ENCODE measurements at regions not wholly inside any gene's neighbourhood (a gene's known extent, or its start where the extent isn't known, plus 50 kb on each side); places are given as distances from the start of the nearest gene placed in this dataset.
"Not testable (repeated sequence)": the region's sequence is repeated elsewhere in the genome, so short reads cannot be mapped to it uniquely, and the experiment has no call there.

DNA sequence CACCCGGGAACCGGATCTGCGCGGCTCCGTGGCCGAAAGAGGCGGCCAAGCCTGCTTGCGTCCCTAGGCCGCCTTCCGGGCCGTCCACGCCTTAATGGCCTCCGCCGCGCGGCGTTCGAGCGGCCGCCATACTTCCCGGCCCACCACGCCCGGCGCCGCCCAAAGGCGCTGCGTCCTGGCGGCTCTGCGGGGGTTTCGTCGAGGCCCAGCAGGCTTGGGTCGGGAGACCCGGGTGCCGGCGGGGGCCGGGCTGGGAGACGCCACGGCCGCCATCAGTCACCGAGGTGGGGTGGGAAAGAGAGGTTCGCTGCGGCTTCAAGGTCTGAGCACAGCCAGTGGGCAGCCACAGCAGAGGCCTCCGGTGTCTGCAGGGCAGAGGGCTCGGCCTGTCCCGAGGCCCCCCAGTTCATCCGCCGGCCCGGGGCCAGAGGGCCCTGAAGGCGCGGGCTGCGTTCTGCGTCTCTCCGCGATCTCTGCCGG, 545.8 kb upstream of the CDH10 start:
- no peak for ATAC-seq

GRCh38 chr5:25181249-25181648, 536.5 kb upstream of the CDH10 start:
- Histone ChIP-seq H3K9me3 (peaks cover 0 to 19% of the 10 kb centered on the region in 2 donors), H3K27ac (no peak overlapping the region), H3K4me3 (no peak overlapping the region), H3K4me1 (no peaks in the 10 kb centered on the region), H3K36me3 (no peaks in the 10 kb centered on the region), H3K27me3 (no peaks in the 10 kb centered on the region)
- ATAC-seq (no peak), DNase-seq (peak in 1 of 4 donors; percentile 21)
- intact Hi-C loops (cut with DNase I), result no loop called here
- TF ChIP-seq, protein P1, sequence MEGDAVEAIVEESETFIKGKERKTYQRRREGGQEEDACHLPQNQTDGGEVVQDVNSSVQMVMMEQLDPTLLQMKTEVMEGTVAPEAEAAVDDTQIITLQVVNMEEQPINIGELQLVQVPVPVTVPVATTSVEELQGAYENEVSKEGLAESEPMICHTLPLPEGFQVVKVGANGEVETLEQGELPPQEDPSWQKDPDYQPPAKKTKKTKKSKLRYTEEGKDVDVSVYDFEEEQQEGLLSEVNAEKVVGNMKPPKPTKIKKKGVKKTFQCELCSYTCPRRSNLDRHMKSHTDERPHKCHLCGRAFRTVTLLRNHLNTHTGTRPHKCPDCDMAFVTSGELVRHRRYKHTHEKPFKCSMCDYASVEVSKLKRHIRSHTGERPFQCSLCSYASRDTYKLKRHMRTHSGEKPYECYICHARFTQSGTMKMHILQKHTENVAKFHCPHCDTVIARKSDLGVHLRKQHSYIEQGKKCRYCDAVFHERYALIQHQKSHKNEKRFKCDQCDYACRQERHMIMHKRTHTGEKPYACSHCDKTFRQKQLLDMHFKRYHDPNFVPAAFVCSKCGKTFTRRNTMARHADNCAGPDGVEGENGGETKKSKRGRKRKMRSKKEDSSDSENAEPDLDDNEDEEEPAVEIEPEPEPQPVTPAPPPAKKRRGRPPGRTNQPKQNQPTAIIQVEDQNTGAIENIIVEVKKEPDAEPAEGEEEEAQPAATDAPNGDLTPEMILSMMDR (IDR thresholded peaks at IDR 0.05), result no peak

More for the DNA sequence above, 545.8 kb upstream of the CDH10 start:
- no peak overlapping the region for H3K4me3 ChIP-seq
- H3K27ac ChIP-seq, result no peak overlapping the region
- TF ChIP-seq, protein P1 (IDR thresholded peaks at IDR 0.05), result no peak
- DNase-seq, result peak in 1 of 4 donors; percentile 64
- intact Hi-C loops (cut with DNase I), result no loop called here
- peaks cover 0 to 16% of the 10 kb centered on the region in 2 donors for H3K9me3 ChIP-seq
- H3K4me1 ChIP-seq, result no peaks in the 10 kb centered on the region
- H3K36me3 ChIP-seq, result no peaks in the 10 kb centered on the region
- no peaks in the 10 kb centered on the region for H3K27me3 ChIP-seq

GRCh38 chr5:25162616-25163015, 517.8 kb upstream of the CDH10 start:
- H3K9me3 ChIP-seq; H3K27ac ChIP-seq; intact Hi-C loops (cut with DNase I); H3K4me1 ChIP-seq; ATAC-seq; H3K36me3 ChIP-seq; H3K4me3 ChIP-seq; DNase-seq; H3K27me3 ChIP-seq: not testable (repeated sequence)

DNA sequence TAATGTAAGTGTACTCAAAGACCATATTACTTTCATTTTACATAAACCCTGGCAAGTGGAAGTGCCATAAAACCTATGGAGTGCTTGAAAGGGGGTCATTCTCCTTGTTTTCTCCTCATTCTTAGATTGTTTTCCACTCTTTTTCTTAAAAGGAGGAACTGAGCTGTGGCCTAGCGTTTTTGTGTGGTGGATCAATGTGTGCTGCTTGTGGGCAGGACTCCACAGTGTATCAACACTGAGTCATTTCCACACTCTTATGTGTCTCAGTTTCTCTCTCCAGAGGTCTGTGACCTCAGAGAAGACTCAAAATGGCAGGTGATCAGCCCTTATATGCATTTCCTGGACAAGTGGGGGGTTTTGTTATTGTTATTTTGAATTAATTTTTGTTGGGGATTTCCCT, 516.1 kb upstream of the CDH10 start:
- no peak for ATAC-seq
- DNase-seq, result no peak
- Histone ChIP-seq H3K9me3 (no peaks in the 10 kb centered on the region), H3K27me3 (no peaks in the 10 kb centered on the region), H3K4me1 (no peaks in the 10 kb centered on the region), H3K27ac (no peak overlapping the region), H3K4me3 (no peak overlapping the region), H3K36me3 (no peaks in the 10 kb centered on the region)
- TF ChIP-seq, protein P1 (IDR thresholded peaks at IDR 0.05), result no peak
- intact Hi-C loops (cut with DNase I), result no loop called here

DNA sequence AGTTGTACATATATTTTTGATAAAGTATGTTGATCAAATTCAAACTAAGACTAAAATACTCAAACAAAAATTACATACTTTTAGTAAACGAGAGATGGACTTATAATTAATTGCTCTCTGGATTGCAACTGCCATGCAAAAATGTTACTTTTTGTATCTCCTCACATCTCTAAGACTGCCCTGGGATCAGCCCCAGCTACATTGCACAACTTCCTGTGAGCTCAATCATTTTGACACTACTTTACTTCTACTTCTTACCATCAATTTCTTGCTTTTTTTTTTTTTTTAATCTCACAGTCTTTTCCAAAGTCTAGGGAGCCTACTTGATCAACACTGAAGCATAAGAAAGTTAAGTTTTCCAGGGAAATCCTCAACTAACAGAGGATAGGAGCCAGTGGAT, 506.0 kb upstream of the CDH10 start:
- no peaks in the 10 kb centered on the region for H3K9me3 ChIP-seq
- no peaks in the 10 kb centered on the region for H3K4me1 ChIP-seq
- H3K36me3 ChIP-seq, result no peaks in the 10 kb centered on the region
- DNase-seq (no peak), ATAC-seq (no peak)
- H3K4me3 ChIP-seq, result no peak overlapping the region
- H3K27me3 ChIP-seq, result no peaks in the 10 kb centered on the region
- TF ChIP-seq, protein P1 (IDR thresholded peaks at IDR 0.05), result no peak
- no peak overlapping the region for H3K27ac ChIP-seq
- intact Hi-C loops (cut with DNase I), result no loop called here

GRCh38 chr5:25128606-25129005, 483.8 kb upstream of the CDH10 start:
- intact Hi-C loops (cut with DNase I), result no loop called here
- Histone ChIP-seq H3K4me3 (no peak overlapping the region), H3K36me3 (no peaks in the 10 kb centered on the region), H3K27me3 (no peaks in the 10 kb centered on the region), H3K9me3 (peaks cover 0 to 3% of the 10 kb centered on the region in 2 donors), H3K4me1 (no peaks in the 10 kb centered on the region), H3K27ac (no peak overlapping the region)
- TF ChIP-seq, protein P1 (IDR thresholded peaks at IDR 0.05), result no peak
- DNase-seq (no peak), ATAC-seq (no peak)

All from left lung (tissue), 4 donors.